Keratinocyte (primary cell): ENCODE measurements at regions not wholly inside any gene's neighbourhood (a gene's known extent, or its start where the extent isn't known, plus 50 kb on each side); places are given as distances from the start of the nearest gene placed in this dataset.

ENCODE experiments used
- DNase-seq: peaks from one replicate; pipeline ENCODE4 v3.0.0-alpha.2; 2011; ENCODE audit warnings: low read depth, missing footprints, low spot score
- FAIRE-seq: peaks from 2 replicates; lab custom pipeline; 2011; peaks lifted over from hg19 to GRCh38; lab: Jason Lieb, UNC
- H2AFZ ChIP-seq: 2 replicates; pipeline ENCODE4 v1.6.0; 2012; ENCODE audit warnings: low read length, control low read depth, inconsistent platforms; ENCODE audit not compliant: control insufficient read depth
- H3K27ac ChIP-seq: 2 replicates; pipeline ENCODE4 v1.5.1; 2011; ENCODE audit warnings: low read length; ENCODE audit not compliant: control insufficient read depth, insufficient read depth
- H3K27me3 ChIP-seq: 3 replicates; pipeline ENCODE4 v1.6.0; 2011; ENCODE audit warnings: low read length; ENCODE audit not compliant: control insufficient read depth, insufficient read depth; ENCODE audit errors: extremely low read depth
- H3K36me3 ChIP-seq, 2 experiments: 2 replicates in 1 of 2; 3 replicates in 1 of 2; pipeline ENCODE4 v1.5.1; 2011; ENCODE audit warnings: low read length in 2 of 2, mild to moderate bottlenecking in 1 of 2; ENCODE audit not compliant: control insufficient read depth in 2 of 2, insufficient read depth in 2 of 2; ENCODE audit errors: extremely low read depth in 1 of 2
- H3K4me1 ChIP-seq: 3 replicates; pipeline ENCODE4 v1.5.1; 2011; ENCODE audit warnings: low read length; ENCODE audit not compliant: control insufficient read depth, insufficient read depth; ENCODE audit errors: extremely low read depth
- H3K4me2 ChIP-seq: 3 replicates; pipeline ENCODE4 v1.6.0; 2011; ENCODE audit warnings: low read depth, low read length; ENCODE audit not compliant: control insufficient read depth, insufficient read depth; ENCODE audit errors: extremely low read depth
- H3K4me3 ChIP-seq, 3 experiments: fragments of 200-600 bp in 1 of 3; sonication (generic) in 1 of 3; 2 replicates in 2 of 3; 3 replicates in 1 of 3; pipeline ENCODE4 v1.5.1; 2011 to 2016; ENCODE audit warnings: low read length in 3 of 3, mild to moderate bottlenecking in 3 of 3, control low read depth in 2 of 3, inconsistent platforms in 1 of 3, low read depth in 1 of 3, mixed read lengths in 1 of 3, mixed run types in 1 of 3, moderate library complexity in 1 of 3; ENCODE audit not compliant: control insufficient read depth in 2 of 3, insufficient read depth in 2 of 3; ENCODE audit errors: extremely low read depth in 1 of 3
- H3K79me2 ChIP-seq: 2 replicates; pipeline ENCODE4 v1.6.0; 2012; ENCODE audit warnings: low read length; ENCODE audit not compliant: control insufficient read depth, insufficient read depth
- H3K9ac ChIP-seq: 3 replicates; pipeline ENCODE4 v1.6.0; 2011; ENCODE audit warnings: low read length; ENCODE audit not compliant: control insufficient read depth, insufficient read depth; ENCODE audit errors: extremely low read depth
- H3K9me1 ChIP-seq: 3 replicates; pipeline ENCODE4 v1.6.0; 2011; ENCODE audit warnings: low read length; ENCODE audit not compliant: control insufficient read depth, insufficient read depth; ENCODE audit errors: extremely low read depth
- H3K9me3 ChIP-seq: 2 replicates; pipeline ENCODE4 v1.5.1; 2012; ENCODE audit warnings: low read depth, low read length; ENCODE audit not compliant: control insufficient read depth
- H4K20me1 ChIP-seq: 3 replicates; pipeline ENCODE4 v1.6.0; 2011; ENCODE audit warnings: low read length; ENCODE audit not compliant: control insufficient read depth, insufficient read depth; ENCODE audit errors: extremely low read depth
- EZH2 ChIP-seq: IDR thresholded peaks from one replicate; pipeline ENCODE4 v1.6.1; 2012; ENCODE audit warnings: inconsistent platforms, mild to moderate bottlenecking, low read length, moderate library complexity
- dilution Hi-C: fragments of 300-500 bp; cut with MboI; formaldehyde crosslinking; loops from one replicate; pipeline ENCODE4 v1.7.0; 2020; ENCODE audit warnings: low sequenced_read_pairs; ENCODE audit not compliant: extremely low pct_ligation_motif_present
- TF ChIP-seq, protein P1 (sequence below), 3 experiments: IDR thresholded peaks in 1 of 3; conservative IDR thresholded peaks in 1 of 3; optimal IDR thresholded peaks in 1 of 3; 2 replicates in 2 of 3; 3 replicates in 1 of 3; pipeline versions ENCODE3 to v1.5.1; 2011; ENCODE audit warnings: low read length in 3 of 3, mild to moderate bottlenecking in 3 of 3, moderate library complexity in 2 of 3, control low read depth in 1 of 3, inconsistent platforms in 1 of 3; ENCODE audit not compliant: insufficient read depth in 2 of 3; ENCODE audit errors: extremely low read depth in 1 of 3

DNA sequence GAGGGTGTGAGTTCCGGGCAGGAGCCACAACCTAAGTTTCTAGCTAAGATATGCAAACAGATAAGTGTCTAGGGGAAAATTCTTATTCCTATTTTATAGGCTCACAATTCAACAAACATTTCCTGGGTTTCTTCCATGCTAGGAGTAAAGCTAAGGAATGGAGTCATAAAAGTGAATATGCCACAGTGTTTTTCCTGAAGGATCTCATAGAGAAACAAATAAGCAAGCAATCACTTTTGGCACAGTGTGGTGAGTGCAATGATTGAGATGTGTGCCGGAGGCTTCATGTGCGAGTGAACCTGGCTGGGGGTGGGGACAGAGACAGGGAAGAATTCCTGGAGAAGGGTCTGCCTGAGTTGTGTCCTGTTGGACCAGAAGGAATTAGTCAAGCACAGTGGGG is 147.4 kb downstream of the TENT5C start:
- H3K4me2 ChIP-seq: no peak overlapping the region
- H4K20me1 ChIP-seq: no peaks in the 10 kb centered on the region
- peaks cover 11% of the 10 kb centered on the region for H3K4me1 ChIP-seq
- no peaks in the 10 kb centered on the region for H3K9me3 ChIP-seq
- no peaks in the 10 kb centered on the region for H3K9me1 ChIP-seq
- no peak overlapping the region for H3K4me3 ChIP-seq
- H3K79me2 ChIP-seq: no peaks in the 10 kb centered on the region
- dilution Hi-C loops: no loop called here
- DNase-seq (no peak), FAIRE-seq (no peak)
- H3K36me3 ChIP-seq: no peaks in the 10 kb centered on the region
- no peak overlapping the region for H3K27ac ChIP-seq
- H3K9ac ChIP-seq: no peak overlapping the region
- peaks cover 3% of the 10 kb centered on the region for H3K27me3 ChIP-seq
- TF ChIP-seq, protein P1, sequence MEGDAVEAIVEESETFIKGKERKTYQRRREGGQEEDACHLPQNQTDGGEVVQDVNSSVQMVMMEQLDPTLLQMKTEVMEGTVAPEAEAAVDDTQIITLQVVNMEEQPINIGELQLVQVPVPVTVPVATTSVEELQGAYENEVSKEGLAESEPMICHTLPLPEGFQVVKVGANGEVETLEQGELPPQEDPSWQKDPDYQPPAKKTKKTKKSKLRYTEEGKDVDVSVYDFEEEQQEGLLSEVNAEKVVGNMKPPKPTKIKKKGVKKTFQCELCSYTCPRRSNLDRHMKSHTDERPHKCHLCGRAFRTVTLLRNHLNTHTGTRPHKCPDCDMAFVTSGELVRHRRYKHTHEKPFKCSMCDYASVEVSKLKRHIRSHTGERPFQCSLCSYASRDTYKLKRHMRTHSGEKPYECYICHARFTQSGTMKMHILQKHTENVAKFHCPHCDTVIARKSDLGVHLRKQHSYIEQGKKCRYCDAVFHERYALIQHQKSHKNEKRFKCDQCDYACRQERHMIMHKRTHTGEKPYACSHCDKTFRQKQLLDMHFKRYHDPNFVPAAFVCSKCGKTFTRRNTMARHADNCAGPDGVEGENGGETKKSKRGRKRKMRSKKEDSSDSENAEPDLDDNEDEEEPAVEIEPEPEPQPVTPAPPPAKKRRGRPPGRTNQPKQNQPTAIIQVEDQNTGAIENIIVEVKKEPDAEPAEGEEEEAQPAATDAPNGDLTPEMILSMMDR (optimal IDR thresholded peaks at IDR 0.05 in 1 of 3, IDR thresholded peaks at IDR 0.05 in 1 of 3, conservative IDR thresholded peaks at IDR 0.05 in 1 of 3; ENCODE audit: extremely low read depth in 1 of 3, insufficient read depth in 2 of 3, low read length in 3 of 3): no peak
- TF ChIP-seq EZH2: no peak
- no peak overlapping the region for H2AFZ ChIP-seq

DNA sequence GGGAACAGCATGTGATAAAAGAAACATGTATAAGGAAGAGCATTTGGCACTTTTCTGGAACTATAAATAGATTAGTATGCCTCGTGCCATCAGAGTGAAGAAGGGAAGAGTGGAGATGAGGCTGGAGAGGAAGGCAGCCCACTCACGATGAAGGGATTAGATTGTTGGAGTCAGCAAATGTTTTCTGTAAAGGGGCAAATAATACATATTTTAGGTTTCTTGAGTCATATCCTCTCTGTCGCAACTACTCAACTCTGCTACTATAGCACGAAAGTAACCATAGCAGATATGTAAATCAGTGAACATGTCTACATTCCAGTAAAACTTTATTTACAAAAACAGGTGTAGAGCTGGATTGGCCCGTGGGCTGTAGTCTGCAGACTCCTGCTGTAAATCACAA is 147.8 kb downstream of the TENT5C start:
- no peak for FAIRE-seq
- no peak for DNase-seq
- dilution Hi-C loops: no loop called here

More for the DNA sequence above, 147.8 kb downstream of the TENT5C start:
- Histone ChIP-seq H3K79me2 (no peaks in the 10 kb centered on the region), H2AFZ (peak overlapping the region; percentile 64), H3K9me1 (no peaks in the 10 kb centered on the region), H3K4me3 (peak overlapping the region in 1 of 3 experiments; percentile 49), H3K9me3 (no peaks in the 10 kb centered on the region), H3K4me1 (peaks cover 13% of the 10 kb centered on the region), H3K4me2 (peak overlapping the region; percentile 80), H4K20me1 (no peaks in the 10 kb centered on the region), H3K27ac (no peak overlapping the region), H3K36me3 (no peaks in the 10 kb centered on the region), H3K9ac (no peak overlapping the region), H3K27me3 (peaks cover 3% of the 10 kb centered on the region)
- TF ChIP-seq, protein P1 (optimal IDR thresholded peaks at IDR 0.05 in 1 of 3, IDR thresholded peaks at IDR 0.05 in 1 of 3, conservative IDR thresholded peaks at IDR 0.05 in 1 of 3; ENCODE audit: extremely low read depth in 1 of 3, insufficient read depth in 2 of 3, low read length in 3 of 3): no peak
- TF ChIP-seq EZH2: no peak
